Heart left ventricle (tissue), 16 donors: ENCODE measurements at regions not wholly inside any gene's neighbourhood (a gene's known extent, or its start where the extent isn't known, plus 50 kb on each side); places are given as distances from the start of the nearest gene placed in this dataset.

Experiments used
- ATAC-seq, 4 donors: fragments of 200-7000 bp; cut with Tn5 transposase; one replicate each; pipeline ENCODE4 v1.9.1; 2020 to 2022; ENCODE audit warnings: moderate library complexity in 4 of 4, mild to moderate bottlenecking in 3 of 4, moderate number of reproducible peaks in 1 of 4
- DNase-seq, 5 donors: peaks; one replicate each; pipeline ENCODE4 v3.0.0-alpha.2; 2020
- H3K27ac ChIP-seq, 12 donors: fragments of 200-600 bp; sonication (generic) in 4 of 12; one replicate each; pipeline versions ENCODE4 v1.5.0 to v1.8.0; 2016 to 2022; ENCODE audit warnings: mild to moderate bottlenecking in 2 of 12
- H3K27me3 ChIP-seq, 9 donors: fragments of 200-600 bp; sonication (generic) in 2 of 9; one replicate each; pipeline versions ENCODE4 v1.5.1 to v1.8.0; 2016 to 2022; ENCODE audit warnings: mild to moderate bottlenecking in 3 of 9
- H3K36me3 ChIP-seq, 9 donors: fragments of 200-600 bp; sonication (generic) in 2 of 9; one replicate each; pipeline versions ENCODE4 v1.5.0 to v1.8.0; 2018 to 2022; ENCODE audit warnings: mild to moderate bottlenecking in 2 of 9
- H3K4me1 ChIP-seq, 12 donors: fragments of 200-600 bp; sonication (generic) in 4 of 12; one replicate each; pipeline versions ENCODE4 v1.5.0 to v1.8.0; 2016 to 2022; ENCODE audit warnings: mild to moderate bottlenecking in 3 of 12
- H3K4me3 ChIP-seq, 12 donors: fragments of 200-600 bp; sonication (generic) in 4 of 12; one replicate each; pipeline versions ENCODE4 v1.5.0 to v1.8.0; 2017 to 2022; ENCODE audit warnings: mild to moderate bottlenecking in 9 of 12, moderate library complexity in 4 of 12
- H3K9me3 ChIP-seq, 12 donors: fragments of 200-600 bp; sonication (generic) in 4 of 12; one replicate each; pipeline versions ENCODE4 v1.5.0 to v1.8.0; 2016 to 2022; ENCODE audit warnings: mild to moderate bottlenecking in 1 of 12
- POLR2A ChIP-seq, 2 donors: fragments of 450-650 bp; IDR thresholded peaks; one replicate each; pipeline ENCODE4 v1.6.1; 2017; ENCODE audit warnings: antibody characterized with exemption in 2 of 2, mild to moderate bottlenecking in 2 of 2, moderate library complexity in 2 of 2
- WGBS, 4 donors: extraction: QIAGEN DNeasy Blood & Tissue Kit in 2 of 4; methylation state at CpG; one replicate each; pipeline versions ENCODE4 v1.1.5 to v1.1.7; 2013 to 2018; 5-methylcytosine and 5-hydroxymethylcytosine counted together
- intact Hi-C, 10 donors: fragments of 100-400 bp; cut with DNase I; formaldehyde crosslinking; loops; one replicate each; pipeline versions ENCODE4 v1.11.1 to v1.14.2; 2022
- TF ChIP-seq, protein P1 (sequence below), 12 donors: fragments of 200-600 bp; sonication (generic) in 4 of 12; IDR thresholded peaks; one replicate each; pipeline versions ENCODE4 v1.5.0 to v1.8.0; 2018 to 2022; ENCODE audit warnings: antibody characterized with exemption in 12 of 12, mild to moderate bottlenecking in 5 of 12
- donor health status: ischemic (EF 13 %, LVEDD 7.1; RV severe dilation, severe dysfunction).
- donor health status: healthy with polysubstance abuse.
- donor health status: DM: no; HTN: yes; CAD: no.
- donor health status: DM: no; HTN: no; CAD: no.
- donor health status: ischemic (EF 25% LVEDD 6.9; RV normal size, moderate dysfunction).
- donor health status: ischemic (EF 25% LVEDD 5.7; RV mildly dilated, moderate dysfunction).
- donor health status: healthy.
- donor health status: DM: yes; HTN: yes; CAD: no.
- donor health status: ischemic (EF 35%, LVEDD 5.7; RV mildly dilated, moderate dysfunction).
- donor health status: nonischemic (EF 11% LVEDD 7.7; RV severe dilation, severe dysfunction).
- donor health status: DM: yes; HTN: yes; CAD: no.
- donor health status: PGD.
- donor health status: ischemic (EF 29% LVEDD 5.4; RV normal size, mild dysfunction).
- donor health status: nonischemic (EF 23%, LVEDD 6.1; RV moderate dilation, normal function).

DNA sequence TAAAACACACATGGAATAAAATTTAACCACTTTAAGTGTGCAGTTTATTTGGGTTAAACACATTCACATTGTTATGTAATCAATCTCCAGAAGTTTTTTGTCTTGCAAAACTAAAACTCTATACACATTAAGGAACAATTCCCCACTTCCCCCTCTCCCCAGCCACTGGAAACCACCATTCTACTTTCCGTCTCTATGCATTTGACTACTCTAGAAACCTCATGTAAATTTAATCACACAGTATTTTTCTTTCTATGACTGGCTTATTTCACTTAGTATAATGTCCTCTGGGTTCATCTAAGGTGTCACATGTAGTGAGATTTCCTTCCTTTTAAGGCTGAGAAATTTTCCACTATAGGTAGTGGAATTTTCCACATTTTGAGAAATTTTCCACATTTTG lies 568.7 kb upstream of the UBE2E2 start:
- Histone ChIP-seq H3K36me3 (no peaks in the 10 kb centered on the region), H3K4me3 (no peak overlapping the region), H3K4me1 (no peaks in the 10 kb centered on the region), H3K27ac (no peak overlapping the region), H3K9me3 (peaks cover 0 to 29% (median 0%) of the 10 kb centered on the region in 12 donors), H3K27me3 (no peaks in the 10 kb centered on the region)
- DNase-seq (no peak), ATAC-seq (no peak)
- 77 to 84% (median 77%) methylated on average over 1 of the region's 1 CpG for WGBS, 4 donors
- TF ChIP-seq POLR2A (IDR thresholded peaks at IDR 0.05), result no peak
- TF ChIP-seq, protein P1, sequence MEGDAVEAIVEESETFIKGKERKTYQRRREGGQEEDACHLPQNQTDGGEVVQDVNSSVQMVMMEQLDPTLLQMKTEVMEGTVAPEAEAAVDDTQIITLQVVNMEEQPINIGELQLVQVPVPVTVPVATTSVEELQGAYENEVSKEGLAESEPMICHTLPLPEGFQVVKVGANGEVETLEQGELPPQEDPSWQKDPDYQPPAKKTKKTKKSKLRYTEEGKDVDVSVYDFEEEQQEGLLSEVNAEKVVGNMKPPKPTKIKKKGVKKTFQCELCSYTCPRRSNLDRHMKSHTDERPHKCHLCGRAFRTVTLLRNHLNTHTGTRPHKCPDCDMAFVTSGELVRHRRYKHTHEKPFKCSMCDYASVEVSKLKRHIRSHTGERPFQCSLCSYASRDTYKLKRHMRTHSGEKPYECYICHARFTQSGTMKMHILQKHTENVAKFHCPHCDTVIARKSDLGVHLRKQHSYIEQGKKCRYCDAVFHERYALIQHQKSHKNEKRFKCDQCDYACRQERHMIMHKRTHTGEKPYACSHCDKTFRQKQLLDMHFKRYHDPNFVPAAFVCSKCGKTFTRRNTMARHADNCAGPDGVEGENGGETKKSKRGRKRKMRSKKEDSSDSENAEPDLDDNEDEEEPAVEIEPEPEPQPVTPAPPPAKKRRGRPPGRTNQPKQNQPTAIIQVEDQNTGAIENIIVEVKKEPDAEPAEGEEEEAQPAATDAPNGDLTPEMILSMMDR (IDR thresholded peaks at IDR 0.05), result no peak
- intact Hi-C loops, result no loop called here

DNA sequence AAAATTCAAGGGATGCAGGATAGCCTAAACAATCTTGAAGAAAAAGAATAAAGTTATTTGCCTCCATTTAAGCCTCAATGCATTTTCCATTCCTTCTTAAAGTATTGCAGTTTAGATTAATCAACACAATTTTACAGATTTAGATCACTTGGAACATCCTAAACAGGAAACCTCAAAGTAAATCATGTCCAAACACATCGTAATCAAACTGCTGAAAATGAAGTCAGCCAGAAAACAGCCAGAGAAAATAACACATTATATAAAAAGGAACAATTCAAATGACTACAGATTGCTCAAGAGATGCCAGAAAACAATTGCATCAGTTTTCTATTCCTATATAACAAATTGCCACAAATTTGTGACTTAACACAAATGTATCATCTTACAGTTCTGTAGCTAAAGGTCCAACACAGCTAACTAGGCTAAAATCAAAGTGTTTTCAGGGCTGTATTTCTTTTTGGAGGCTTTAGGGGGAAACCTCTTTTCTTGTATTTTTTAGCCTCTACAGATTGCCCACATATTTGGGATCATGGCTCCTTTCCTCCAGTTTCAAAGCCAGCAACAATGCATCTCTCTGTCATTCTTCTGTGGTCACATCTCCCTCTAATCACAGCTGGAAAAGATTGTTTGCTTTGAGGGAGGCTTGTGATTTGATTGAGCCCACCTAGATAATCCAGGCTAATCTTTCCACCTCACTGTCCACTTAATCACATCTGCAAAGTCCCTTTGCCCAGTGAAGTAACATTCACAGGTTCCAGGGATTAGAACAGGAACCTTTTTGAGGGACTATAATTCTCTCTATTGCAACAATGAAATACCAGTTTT lies 543.3 kb upstream of the UBE2E2 start:
- Histone ChIP-seq H3K4me1 (no peaks in the 10 kb centered on the region), H3K27me3 (no peaks in the 10 kb centered on the region), H3K27ac (no peak overlapping the region), H3K36me3 (no peaks in the 10 kb centered on the region), H3K9me3 (no peaks in the 10 kb centered on the region), H3K4me3 (no peak overlapping the region)
- TF ChIP-seq POLR2A (IDR thresholded peaks at IDR 0.05), result no peak
- TF ChIP-seq, protein P1 (IDR thresholded peaks at IDR 0.05), result no peak
- intact Hi-C loops, result no loop called here
- DNase-seq (no peak), ATAC-seq (no peak)
- WGBS, 4 donors, result 30 to 37% (median 33%) methylated on average over 1 of the region's 1 CpG

DNA sequence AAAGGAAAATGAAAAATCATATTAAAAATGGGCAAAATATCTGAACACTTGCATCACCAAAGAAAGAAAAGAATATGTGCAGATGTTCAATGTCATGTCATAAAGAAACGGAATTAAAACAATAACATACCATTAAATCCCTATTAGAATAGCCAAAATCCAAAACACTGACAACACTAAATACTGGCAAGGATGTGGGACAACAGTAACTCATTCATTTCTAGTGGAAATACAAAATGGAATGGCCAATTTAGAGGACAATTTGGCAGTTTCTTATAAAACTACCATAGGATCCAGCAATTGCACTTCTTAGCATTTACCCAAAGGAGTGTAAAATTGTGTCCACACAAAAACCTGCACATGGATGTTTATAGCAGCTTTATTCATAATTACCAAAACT lies 542.5 kb upstream of the UBE2E2 start:
- DNase-seq (no peak), ATAC-seq (no peak)
- Histone ChIP-seq H3K4me3 (no peak overlapping the region), H3K36me3 (no peaks in the 10 kb centered on the region), H3K27ac (no peak overlapping the region), H3K4me1 (no peaks in the 10 kb centered on the region), H3K27me3 (no peaks in the 10 kb centered on the region), H3K9me3 (no peaks in the 10 kb centered on the region)
- intact Hi-C loops, result no loop called here
- TF ChIP-seq, protein P1 (IDR thresholded peaks at IDR 0.05), result no peak
- no peak for TF ChIP-seq POLR2A (IDR thresholded peaks at IDR 0.05)
- 26 to 76% (median 45%) methylated on average over 1 of the region's 1 CpG for WGBS, 4 donors

DNA sequence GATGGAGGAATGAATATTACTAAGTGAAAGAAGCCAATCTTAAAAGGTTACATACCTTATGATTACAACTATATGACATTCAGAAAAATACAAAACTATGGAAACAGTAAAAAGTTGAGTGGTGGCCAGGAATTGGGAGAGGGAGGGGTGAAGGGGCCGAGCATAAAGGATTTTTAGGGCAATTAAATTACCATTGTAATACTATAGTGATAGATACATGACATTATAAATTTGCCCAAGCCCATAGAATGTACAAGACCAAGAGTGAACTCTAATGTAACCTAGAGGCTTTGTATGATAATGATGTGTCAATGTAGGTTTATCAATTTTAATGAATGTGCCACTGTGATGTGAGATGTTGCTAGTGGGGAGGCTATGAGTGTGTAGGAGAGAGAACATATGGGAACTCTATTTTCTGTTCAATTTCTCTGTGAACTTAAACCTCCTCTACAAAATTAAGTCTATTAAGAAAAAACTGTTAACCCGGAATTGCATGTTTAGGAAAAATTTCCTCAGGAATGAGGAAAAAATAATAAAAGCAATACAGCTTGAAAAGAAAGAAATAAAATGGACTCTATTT lies 541.9 kb upstream of the UBE2E2 start:
- WGBS, 4 donors, result 69 to 79% (median 78%) methylated on average over 2 of the region's 2 CpGs
- no peaks in the 10 kb centered on the region for H3K4me1 ChIP-seq
- no peak overlapping the region for H3K4me3 ChIP-seq
- no peaks in the 10 kb centered on the region for H3K9me3 ChIP-seq
- no peak overlapping the region for H3K27ac ChIP-seq
- ATAC-seq (no peak), DNase-seq (no peak)
- H3K27me3 ChIP-seq, result no peaks in the 10 kb centered on the region
- no peaks in the 10 kb centered on the region for H3K36me3 ChIP-seq
- TF ChIP-seq POLR2A (IDR thresholded peaks at IDR 0.05), result no peak
- TF ChIP-seq, protein P1 (IDR thresholded peaks at IDR 0.05), result no peak
- intact Hi-C loops, result no loop called here
